ENCODE measurements at regions not wholly inside any gene's neighbourhood (a gene's known extent, or its start where the extent isn't known, plus 50 kb on each side); places are given as distances from the start of the nearest gene placed in this dataset.

DNA sequence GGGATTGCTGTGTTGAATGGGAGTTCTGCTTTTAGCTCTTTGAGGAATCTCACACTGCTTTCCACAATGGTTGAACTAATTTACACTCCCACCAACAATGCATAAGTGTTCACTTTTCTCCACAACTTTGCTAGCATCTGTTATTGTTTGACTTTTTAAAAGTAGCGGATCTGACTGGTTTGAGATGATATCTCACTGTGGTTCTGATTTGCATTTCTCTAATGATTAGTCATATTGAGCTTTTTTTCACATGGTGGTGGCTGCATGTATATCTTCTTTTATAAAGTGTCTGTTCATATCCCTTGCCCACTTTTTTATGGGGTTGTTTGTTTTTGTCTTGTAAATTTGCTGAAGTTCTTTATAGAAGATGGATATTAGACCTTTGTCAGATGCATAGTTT lies 588.3 kb upstream of the ADGRB3 start:
- POLR2A ChIA-PET = no interaction called here
- CTCF ChIA-PET = no interaction called here
- no peaks in the 10 kb centered on the region for H3K9me3 ChIP-seq (ENCODE audit: control insufficient read depth, insufficient read depth, low read depth, low read length)
- H3K4me1 ChIP-seq (ENCODE audit: control insufficient read depth, insufficient read depth, low read length) = no peaks in the 10 kb centered on the region
- H3K4me3 ChIP-seq (ENCODE audit: low read depth, low read length) = no peak overlapping the region
- no peak overlapping the region for H3K27ac ChIP-seq (ENCODE audit: extremely low read depth, low read depth, low read length)
- TF ChIP-seq ZNF610 (tag by site-specific recombination; IDR thresholded peaks at IDR 0.05; ENCODE audit: borderline replicate concordance) (no peak), ZBTB1 (tag by site-specific recombination; IDR thresholded peaks at IDR 0.05) (no peak), ZNF274 (IDR thresholded peaks at IDR 0.05; ENCODE audit: low read length) (no peak), ZNF274 (tag by site-specific recombination; IDR thresholded peaks at IDR 0.05; ENCODE audit: borderline replicate concordance) (no peak), ZSCAN16 (tag by site-specific recombination; IDR thresholded peaks at IDR 0.05) (no peak), ZNF157 (tag by site-specific recombination; IDR thresholded peaks at IDR 0.05) (no peak), ZSCAN23 (tag by site-specific recombination; IDR thresholded peaks at IDR 0.05) (no peak), ZNF133 (tag by site-specific recombination; IDR thresholded peaks at IDR 0.05) (no peak), ZNF596 (tag by site-specific recombination; IDR thresholded peaks at IDR 0.05) (no peak), ZNF433 (tag by site-specific recombination; IDR thresholded peaks at IDR 0.05; ENCODE audit: low read depth) (no peak)
- TF ChIP-seq, protein P1, sequence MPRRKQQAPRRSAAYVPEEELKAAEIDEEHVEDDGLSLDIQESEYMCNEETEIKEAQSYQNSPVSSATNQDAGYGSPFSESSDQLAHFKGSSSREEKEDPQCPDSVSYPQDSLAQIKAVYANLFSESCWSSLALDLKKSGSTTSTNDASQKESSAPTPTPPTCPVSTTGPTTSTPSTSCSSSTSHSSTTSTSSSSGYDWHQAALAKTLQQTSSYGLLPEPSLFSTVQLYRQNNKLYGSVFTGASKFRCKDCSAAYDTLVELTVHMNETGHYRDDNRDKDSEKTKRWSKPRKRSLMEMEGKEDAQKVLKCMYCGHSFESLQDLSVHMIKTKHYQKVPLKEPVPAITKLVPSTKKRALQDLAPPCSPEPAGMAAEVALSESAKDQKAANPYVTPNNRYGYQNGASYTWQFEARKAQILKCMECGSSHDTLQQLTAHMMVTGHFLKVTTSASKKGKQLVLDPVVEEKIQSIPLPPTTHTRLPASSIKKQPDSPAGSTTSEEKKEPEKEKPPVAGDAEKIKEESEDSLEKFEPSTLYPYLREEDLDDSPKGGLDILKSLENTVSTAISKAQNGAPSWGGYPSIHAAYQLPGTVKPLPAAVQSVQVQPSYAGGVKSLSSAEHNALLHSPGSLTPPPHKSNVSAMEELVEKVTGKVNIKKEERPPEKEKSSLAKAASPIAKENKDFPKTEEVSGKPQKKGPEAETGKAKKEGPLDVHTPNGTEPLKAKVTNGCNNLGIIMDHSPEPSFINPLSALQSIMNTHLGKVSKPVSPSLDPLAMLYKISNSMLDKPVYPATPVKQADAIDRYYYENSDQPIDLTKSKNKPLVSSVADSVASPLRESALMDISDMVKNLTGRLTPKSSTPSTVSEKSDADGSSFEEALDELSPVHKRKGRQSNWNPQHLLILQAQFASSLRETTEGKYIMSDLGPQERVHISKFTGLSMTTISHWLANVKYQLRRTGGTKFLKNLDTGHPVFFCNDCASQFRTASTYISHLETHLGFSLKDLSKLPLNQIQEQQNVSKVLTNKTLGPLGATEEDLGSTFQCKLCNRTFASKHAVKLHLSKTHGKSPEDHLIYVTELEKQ (tag by site-specific recombination; IDR thresholded peaks at IDR 0.05; ENCODE audit: borderline replicate concordance) = no peak
- no peaks in the 10 kb centered on the region for H3K36me3 ChIP-seq (ENCODE audit: control insufficient read depth in 2 of 2, insufficient read depth in 1 of 2, low read length in 2 of 2)

GRCh38 chr6:68046302-68046701 lies 588.8 kb upstream of the ADGRB3 start:
- H3K27ac ChIP-seq (ENCODE audit: extremely low read depth, low read depth, low read length) = no peak overlapping the region
- H3K36me3 ChIP-seq (ENCODE audit: control insufficient read depth in 2 of 2, insufficient read depth in 1 of 2, low read length in 2 of 2) = no peaks in the 10 kb centered on the region
- H3K4me3 ChIP-seq (ENCODE audit: low read depth, low read length) = no peak overlapping the region
- no peaks in the 10 kb centered on the region for H3K9me3 ChIP-seq (ENCODE audit: control insufficient read depth, insufficient read depth, low read depth, low read length)
- CTCF ChIA-PET = no interaction called here
- no peaks in the 10 kb centered on the region for H3K4me1 ChIP-seq (ENCODE audit: control insufficient read depth, insufficient read depth, low read length)
- POLR2A ChIA-PET = no interaction called here
- TF ChIP-seq ZNF580 (tag by site-specific recombination; IDR thresholded peaks at IDR 0.05) = no peak
- no peak for TF ChIP-seq ZBTB48 (tag by site-specific recombination; IDR thresholded peaks at IDR 0.05)
- TF ChIP-seq, protein P1 (tag by site-specific recombination; IDR thresholded peaks at IDR 0.05; ENCODE audit: borderline replicate concordance) = no peak
- TF ChIP-seq, protein P2, sequence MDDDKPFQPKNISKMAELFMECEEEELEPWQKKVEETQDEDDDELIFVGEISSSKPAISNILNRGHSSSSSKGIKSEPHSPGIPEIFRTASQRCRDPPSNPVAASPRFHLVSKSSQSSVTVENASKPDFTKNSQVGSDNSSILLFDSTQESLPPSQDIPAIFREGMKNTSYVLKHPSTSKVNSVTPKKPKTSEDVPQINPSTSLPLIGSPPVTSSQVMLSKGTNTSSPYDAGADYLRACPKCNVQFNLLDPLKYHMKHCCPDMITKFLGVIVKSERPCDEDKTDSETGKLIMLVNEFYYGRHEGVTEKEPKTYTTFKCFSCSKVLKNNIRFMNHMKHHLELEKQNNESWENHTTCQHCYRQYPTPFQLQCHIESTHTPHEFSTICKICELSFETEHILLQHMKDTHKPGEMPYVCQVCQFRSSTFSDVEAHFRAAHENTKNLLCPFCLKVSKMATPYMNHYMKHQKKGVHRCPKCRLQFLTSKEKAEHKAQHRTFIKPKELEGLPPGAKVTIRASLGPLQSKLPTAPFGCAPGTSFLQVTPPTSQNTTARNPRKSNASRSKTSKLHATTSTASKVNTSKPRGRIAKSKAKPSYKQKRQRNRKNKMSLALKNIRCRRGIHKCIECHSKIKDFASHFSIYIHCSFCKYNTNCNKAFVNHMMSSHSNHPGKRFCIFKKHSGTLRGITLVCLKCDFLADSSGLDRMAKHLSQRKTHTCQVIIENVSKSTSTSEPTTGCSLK (tag by site-specific recombination; IDR thresholded peaks at IDR 0.05) = no peak
- TF ChIP-seq, protein P3, sequence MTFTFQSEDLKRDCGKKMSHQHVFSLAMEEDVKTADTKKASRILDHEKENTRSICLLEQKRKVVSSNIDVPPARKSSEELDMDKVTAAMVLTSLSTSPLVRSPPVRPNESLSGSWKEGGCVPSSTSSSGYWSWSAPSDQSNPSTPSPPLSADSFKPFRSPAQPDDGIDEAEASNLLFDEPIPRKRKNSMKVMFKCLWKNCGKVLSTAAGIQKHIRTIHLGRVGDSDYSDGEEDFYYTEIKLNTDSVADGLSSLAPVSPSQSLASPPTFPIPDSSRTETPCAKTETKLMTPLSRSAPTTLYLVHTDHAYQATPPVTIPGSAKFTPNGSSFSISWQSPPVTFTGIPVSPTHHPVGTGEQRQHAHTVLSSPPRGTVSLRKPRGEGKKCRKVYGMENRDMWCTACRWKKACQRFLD (tag by site-specific recombination; IDR thresholded peaks at IDR 0.05) = no peak
- TF ChIP-seq, protein P4, sequence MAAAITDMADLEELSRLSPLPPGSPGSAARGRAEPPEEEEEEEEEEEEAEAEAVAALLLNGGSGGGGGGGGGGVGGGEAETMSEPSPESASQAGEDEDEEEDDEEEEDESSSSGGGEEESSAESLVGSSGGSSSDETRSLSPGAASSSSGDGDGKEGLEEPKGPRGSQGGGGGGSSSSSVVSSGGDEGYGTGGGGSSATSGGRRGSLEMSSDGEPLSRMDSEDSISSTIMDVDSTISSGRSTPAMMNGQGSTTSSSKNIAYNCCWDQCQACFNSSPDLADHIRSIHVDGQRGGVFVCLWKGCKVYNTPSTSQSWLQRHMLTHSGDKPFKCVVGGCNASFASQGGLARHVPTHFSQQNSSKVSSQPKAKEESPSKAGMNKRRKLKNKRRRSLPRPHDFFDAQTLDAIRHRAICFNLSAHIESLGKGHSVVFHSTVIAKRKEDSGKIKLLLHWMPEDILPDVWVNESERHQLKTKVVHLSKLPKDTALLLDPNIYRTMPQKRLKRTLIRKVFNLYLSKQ (tag by site-specific recombination; IDR thresholded peaks at IDR 0.05; ENCODE audit: borderline replicate concordance) = no peak
- TF ChIP-seq ZNF221 (tag by site-specific recombination; IDR thresholded peaks at IDR 0.05; ENCODE audit: borderline replicate concordance) = no peak
- TF ChIP-seq ZNF354C (tag by site-specific recombination; IDR thresholded peaks at IDR 0.05; ENCODE audit: borderline replicate concordance, low read depth) = no peak
- TF ChIP-seq ZNF777 (tag by site-specific recombination; IDR thresholded peaks at IDR 0.05; ENCODE audit: borderline replicate concordance) = no peak
- TF ChIP-seq ZFP41 (tag by site-specific recombination; IDR thresholded peaks at IDR 0.05; ENCODE audit: borderline replicate concordance) = no peak
- no peak for TF ChIP-seq ZNF335 (tag by site-specific recombination; conservative IDR thresholded peaks at IDR 0.05)
- TF ChIP-seq ZNF391 (tag by site-specific recombination; IDR thresholded peaks at IDR 0.05; ENCODE audit: borderline replicate concordance, low read depth) = no peak
- TF ChIP-seq TCF7L2 (IDR thresholded peaks at IDR 0.05; ENCODE audit: borderline replicate concordance, low read depth, low read length) = no peak

Data from HEK293 (cell line).